ENCODE measurements at regions not wholly inside any gene's neighbourhood (a gene's known extent, or its start where the extent isn't known, plus 50 kb on each side); places are given as distances from the start of the nearest gene placed in this dataset.

DNA sequence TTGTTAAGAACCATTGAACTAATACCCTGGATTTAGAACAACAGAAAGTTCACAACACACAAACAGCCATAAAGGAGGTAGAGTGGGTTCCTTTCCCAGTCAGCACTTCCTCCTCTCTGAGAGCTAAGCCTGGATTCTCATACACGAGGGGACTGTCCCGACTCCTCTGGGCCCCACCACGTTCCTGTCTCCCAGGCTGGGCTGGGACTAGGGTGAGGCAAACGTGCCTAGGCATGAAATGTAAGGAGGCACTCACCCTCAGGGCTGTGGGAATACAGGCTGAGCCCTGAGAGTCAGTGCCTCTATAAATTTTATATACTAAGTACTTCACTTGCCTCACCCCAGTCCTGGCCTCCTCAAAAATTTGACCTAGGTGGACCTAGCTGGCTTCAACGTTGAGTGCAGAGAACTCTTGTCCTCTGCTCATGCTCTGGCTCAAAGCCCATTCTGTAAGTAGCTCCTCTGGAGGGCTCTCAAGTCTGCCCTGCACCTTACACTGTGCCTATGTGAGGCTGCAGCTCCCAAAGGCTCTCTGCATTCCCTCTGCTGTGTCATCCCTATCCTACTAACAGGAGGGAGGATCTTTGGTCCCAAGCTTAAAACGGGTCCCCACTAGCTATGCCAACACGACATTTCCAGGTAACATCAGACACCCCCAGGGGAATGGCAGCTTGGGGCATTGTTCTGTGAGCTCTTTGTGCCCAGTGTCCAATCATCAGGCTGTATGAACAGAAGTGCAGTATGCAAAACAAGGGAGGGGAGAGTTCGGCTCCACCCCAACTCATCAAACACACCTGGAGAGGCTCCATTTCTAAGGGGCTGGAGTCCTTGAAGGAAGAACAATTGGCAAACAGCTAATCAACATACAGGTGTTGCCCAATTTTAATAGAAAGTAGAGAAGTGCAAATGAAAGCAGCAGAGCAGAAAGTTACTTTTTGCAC lies 233.2 kb downstream of the RPLP1 start:
- TF ChIP-seq, protein P1, sequence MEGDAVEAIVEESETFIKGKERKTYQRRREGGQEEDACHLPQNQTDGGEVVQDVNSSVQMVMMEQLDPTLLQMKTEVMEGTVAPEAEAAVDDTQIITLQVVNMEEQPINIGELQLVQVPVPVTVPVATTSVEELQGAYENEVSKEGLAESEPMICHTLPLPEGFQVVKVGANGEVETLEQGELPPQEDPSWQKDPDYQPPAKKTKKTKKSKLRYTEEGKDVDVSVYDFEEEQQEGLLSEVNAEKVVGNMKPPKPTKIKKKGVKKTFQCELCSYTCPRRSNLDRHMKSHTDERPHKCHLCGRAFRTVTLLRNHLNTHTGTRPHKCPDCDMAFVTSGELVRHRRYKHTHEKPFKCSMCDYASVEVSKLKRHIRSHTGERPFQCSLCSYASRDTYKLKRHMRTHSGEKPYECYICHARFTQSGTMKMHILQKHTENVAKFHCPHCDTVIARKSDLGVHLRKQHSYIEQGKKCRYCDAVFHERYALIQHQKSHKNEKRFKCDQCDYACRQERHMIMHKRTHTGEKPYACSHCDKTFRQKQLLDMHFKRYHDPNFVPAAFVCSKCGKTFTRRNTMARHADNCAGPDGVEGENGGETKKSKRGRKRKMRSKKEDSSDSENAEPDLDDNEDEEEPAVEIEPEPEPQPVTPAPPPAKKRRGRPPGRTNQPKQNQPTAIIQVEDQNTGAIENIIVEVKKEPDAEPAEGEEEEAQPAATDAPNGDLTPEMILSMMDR (IDR thresholded peaks at IDR 0.05): no peak
- TF ChIP-seq MXI1 (IDR thresholded peaks at IDR 0.05; ENCODE audit: low read depth, low read length) (no peak), SMC3 (IDR thresholded peaks at IDR 0.05; ENCODE audit: low read depth, low read length) (no peak)

All from SK-N-SH (cell line).